ENCODE measurements at regions not wholly inside any gene's neighbourhood (a gene's known extent, or its start where the extent isn't known, plus 50 kb on each side); places are given as distances from the start of the nearest gene placed in this dataset.

DNA sequence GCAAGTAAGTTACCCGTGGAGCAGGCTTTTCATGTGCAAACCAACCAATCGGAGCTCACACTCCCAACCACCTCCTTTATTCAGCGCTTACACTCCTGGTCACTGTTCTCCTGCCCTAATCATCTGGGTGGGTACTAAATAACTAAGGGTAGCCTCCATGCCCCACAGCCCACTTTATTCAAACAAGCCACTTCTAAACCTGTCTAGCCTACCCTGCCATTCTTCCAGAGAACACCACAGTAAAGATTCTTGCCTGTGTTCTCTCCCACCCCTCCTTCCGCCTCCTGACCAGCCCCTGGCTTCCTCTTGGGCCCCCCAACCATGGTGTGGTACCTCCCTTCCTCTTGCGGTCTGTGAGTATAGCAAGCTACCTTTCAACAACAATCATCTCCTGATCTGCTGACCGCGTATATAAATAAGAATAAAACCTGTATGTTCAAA lies 581.9 kb downstream of the VRK1 start:
- CTCF ChIA-PET, result no interaction called here
- no peaks in the 10 kb centered on the region for H3K9me1 ChIP-seq (ENCODE audit: insufficient read depth, low read length)
- no peak overlapping the region for H2BK120ac ChIP-seq (ENCODE audit: low read depth, low read length)
- H3K4me3 ChIP-seq (ENCODE audit: insufficient read depth, low read depth, low read length), result no peak overlapping the region
- in situ Hi-C loops (cut with MboI; ENCODE audit: low sequenced_read_pairs) (no loop called here), intact Hi-C loops (cut with micrococcal nuclease) (no loop called here), dilution Hi-C loops (cut with HindIII; ENCODE audit: low sequenced_read_pairs, unreplicated experiment) (no loop called here)
- no peak overlapping the region for H2BK5ac ChIP-seq (ENCODE audit: low read depth, low read length, poor library complexity, severe bottlenecking)
- H3K18ac ChIP-seq (ENCODE audit: low read depth, low read length), result no peak overlapping the region
- WGBS, 2 experiments (ENCODE audit: extremely low coverage in 2 of 2, insufficient read length in 1 of 2), result no CpG with 5 or more reads among the region's 7 CpGs
- H4K20me1 ChIP-seq (ENCODE audit: insufficient read depth, low read length), result no peaks in the 10 kb centered on the region
- no peaks in the 10 kb centered on the region for H3K4me1 ChIP-seq (ENCODE audit: control insufficient read depth, insufficient read depth, low read length)
- H2AK5ac ChIP-seq (ENCODE audit: low read depth, low read length), result no peak overlapping the region
- no peaks in the 10 kb centered on the region for H3K27me3 ChIP-seq (ENCODE audit: control insufficient read depth, insufficient read depth, low read length)
- H3K36me3 ChIP-seq (ENCODE audit: control insufficient read depth, insufficient read depth, low read length), result no peaks in the 10 kb centered on the region
- no peak overlapping the region for H2BK20ac ChIP-seq (ENCODE audit: low read depth, low read length)
- no peak for DNase-seq
- H3K56ac ChIP-seq (ENCODE audit: extremely low read depth, insufficient read depth, low read length), result no peak overlapping the region
- no peak overlapping the region for H3K4me2 ChIP-seq (ENCODE audit: low read depth, low read length)
- H4K8ac ChIP-seq (ENCODE audit: low read depth in 2 of 2, low read length in 2 of 2), result no peak overlapping the region
- H3K4ac ChIP-seq (ENCODE audit: low read depth, low read length), result no peak overlapping the region
- H3K9me3 ChIP-seq (ENCODE audit: control insufficient read depth, insufficient read depth, low read length), result peaks cover 28% of the 10 kb centered on the region
- H3K79me1 ChIP-seq (ENCODE audit: low read depth in 1 of 2, low read length in 2 of 2), result no peaks in the 10 kb centered on the region
- no peak overlapping the region for H4K5ac ChIP-seq (ENCODE audit: low read depth, low read length)
- no peak overlapping the region for H3K14ac ChIP-seq (replicated peaks; ENCODE audit: low read depth, low read length)
- H2BK15ac ChIP-seq (ENCODE audit: low read depth, low read length), result no peak overlapping the region
- H4K91ac ChIP-seq (ENCODE audit: insufficient read depth, low read depth, low read length), result no peak overlapping the region
- POLR2A ChIA-PET (ENCODE audit: unreplicated experiment), result no interaction called here
- no TSS peak for BruUV-seq (replicated peaks)
- no peak for ATAC-seq (ENCODE audit: low read depth)
- TF ChIP-seq BHLHE40 (IDR thresholded peaks at IDR 0.05; ENCODE audit: low read depth, low read length) (no peak), RAD21 (IDR thresholded peaks at IDR 0.05; ENCODE audit: low read length) (no peak), MAFK (IDR thresholded peaks at IDR 0.05; ENCODE audit: low read depth, low read length) (no peak), RCOR1 (IDR thresholded peaks at IDR 0.05; ENCODE audit: insufficient replicate concordance, low read length) (no peak), NFE2L2 (IDR thresholded peaks at IDR 0.05; ENCODE audit: low read depth, low read length) (no peak), FOS (IDR thresholded peaks at IDR 0.05; ENCODE audit: low read depth, low read length) (no peak), MAZ (IDR thresholded peaks at IDR 0.05; ENCODE audit: borderline replicate concordance, low read depth, low read length) (no peak), SMC3 (IDR thresholded peaks at IDR 0.05; ENCODE audit: low read depth, low read length) (no peak), RFX5 (IDR thresholded peaks at IDR 0.05; ENCODE audit: low read depth, low read length) (no peak)
- TF ChIP-seq, protein P1, sequence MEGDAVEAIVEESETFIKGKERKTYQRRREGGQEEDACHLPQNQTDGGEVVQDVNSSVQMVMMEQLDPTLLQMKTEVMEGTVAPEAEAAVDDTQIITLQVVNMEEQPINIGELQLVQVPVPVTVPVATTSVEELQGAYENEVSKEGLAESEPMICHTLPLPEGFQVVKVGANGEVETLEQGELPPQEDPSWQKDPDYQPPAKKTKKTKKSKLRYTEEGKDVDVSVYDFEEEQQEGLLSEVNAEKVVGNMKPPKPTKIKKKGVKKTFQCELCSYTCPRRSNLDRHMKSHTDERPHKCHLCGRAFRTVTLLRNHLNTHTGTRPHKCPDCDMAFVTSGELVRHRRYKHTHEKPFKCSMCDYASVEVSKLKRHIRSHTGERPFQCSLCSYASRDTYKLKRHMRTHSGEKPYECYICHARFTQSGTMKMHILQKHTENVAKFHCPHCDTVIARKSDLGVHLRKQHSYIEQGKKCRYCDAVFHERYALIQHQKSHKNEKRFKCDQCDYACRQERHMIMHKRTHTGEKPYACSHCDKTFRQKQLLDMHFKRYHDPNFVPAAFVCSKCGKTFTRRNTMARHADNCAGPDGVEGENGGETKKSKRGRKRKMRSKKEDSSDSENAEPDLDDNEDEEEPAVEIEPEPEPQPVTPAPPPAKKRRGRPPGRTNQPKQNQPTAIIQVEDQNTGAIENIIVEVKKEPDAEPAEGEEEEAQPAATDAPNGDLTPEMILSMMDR (conservative IDR thresholded peaks at IDR 0.05; ENCODE audit: low read depth, low read length), result no peak
- no peak overlapping the region for H3K23ac ChIP-seq (ENCODE audit: low read depth, low read length)
- H2AFZ ChIP-seq (replicated peaks; ENCODE audit: low read length, poor library complexity), result no peak overlapping the region
- H3K27ac ChIP-seq (ENCODE audit: insufficient read depth, low read length), result no peak overlapping the region
- no peak overlapping the region for H2AK9ac ChIP-seq (replicated peaks; ENCODE audit: low read depth, low read length, poor library complexity)
- no peak overlapping the region for H3K9ac ChIP-seq (ENCODE audit: low read depth, low read length)

All from IMR-90 (cell line).